ENCODE measurements at regions not wholly inside any gene's neighbourhood (a gene's known extent, or its start where the extent isn't known, plus 50 kb on each side); places are given as distances from the start of the nearest gene placed in this dataset.

GRCh38 chr5:4866131-4866659, 273.9 kb upstream of the ADAMTS16 start:
- DNase-seq, result no peak

- DNase-seq, result no peak
These were observed 273.3 kb upstream of the ADAMTS16 start for GRCh38 chr5:4866817-4867216.

GRCh38 chr5:4868140-4868735, 271.9 kb upstream of the ADAMTS16 start:
- DNase-seq, result peak; percentile 13 to 44

- no peak for DNase-seq
These were observed 266.5 kb upstream of the ADAMTS16 start for GRCh38 chr5:4873652-4874051.

GRCh38 chr5:4874097-4874496, 266.0 kb upstream of the ADAMTS16 start:
- DNase-seq, result no peak

- no peak for DNase-seq
These were observed 264.2 kb upstream of the ADAMTS16 start for GRCh38 chr5:4875942-4876341.

- DNase-seq, result no peak
These were observed 263.3 kb upstream of the ADAMTS16 start for GRCh38 chr5:4876804-4877203.

- no peak for DNase-seq
These were observed 262.6 kb upstream of the ADAMTS16 start for GRCh38 chr5:4877579-4877978.

GRCh38 chr5:4879075-4879474, 261.1 kb upstream of the ADAMTS16 start:
- no peak for DNase-seq

GRCh38 chr5:4879693-4880303, 260.3 kb upstream of the ADAMTS16 start:
- peak; percentile 57 to 85 for DNase-seq

- no peak for DNase-seq
These were observed 259.8 kb upstream of the ADAMTS16 start for GRCh38 chr5:4880304-4880741.

- no peak for DNase-seq
These were observed 258.6 kb upstream of the ADAMTS16 start for GRCh38 chr5:4881366-4882002.

GRCh38 chr5:4882186-4882585, 257.9 kb upstream of the ADAMTS16 start:
- DNase-seq, result no peak

GRCh38 chr5:4883360-4883759, 256.8 kb upstream of the ADAMTS16 start:
- no peak for DNase-seq

GRCh38 chr5:4893063-4893744, 246.9 kb upstream of the ADAMTS16 start:
- no peak for DNase-seq

- no peak for DNase-seq
These were observed 243.8 kb upstream of the ADAMTS16 start for GRCh38 chr5:4896328-4896727.

- no peak for DNase-seq
These were observed 238.8 kb upstream of the ADAMTS16 start for GRCh38 chr5:4901305-4901811.

GRCh38 chr5:4901924-4902323, 238.2 kb upstream of the ADAMTS16 start:
- DNase-seq, result no peak

GRCh38 chr5:4905674-4906520, 234.2 kb upstream of the ADAMTS16 start:
- DNase-seq, result peak in 1 of 2 donors; percentile 11

GRCh38 chr5:4906786-4907185, 233.3 kb upstream of the ADAMTS16 start:
- DNase-seq, result no peak

- DNase-seq, result no peak
These were observed 232.6 kb upstream of the ADAMTS16 start for GRCh38 chr5:4907571-4907970.

GRCh38 chr5:4909086-4909485, 231.0 kb upstream of the ADAMTS16 start:
- DNase-seq, result no peak
